Lower leg skin (tissue), 3 donors: ENCODE measurements at regions not wholly inside any gene's neighbourhood (a gene's known extent, or its start where the extent isn't known, plus 50 kb on each side); places are given as distances from the start of the nearest gene placed in this dataset.

Experiments used
- CTCF ChIP-seq, 3 donors: fragments of 450-650 bp; IDR thresholded peaks; one replicate each; pipeline ENCODE4 v1.5.1; 2016; ENCODE audit warnings: antibody characterized with exemption in 3 of 3, mild to moderate bottlenecking in 3 of 3, moderate library complexity in 2 of 3
- POLR2A ChIP-seq, 2 donors: fragments of 450-650 bp; IDR thresholded peaks; one replicate each; pipeline ENCODE4 v1.6.1; 2016 to 2017; ENCODE audit warnings: antibody characterized with exemption in 2 of 2, mild to moderate bottlenecking in 1 of 2, moderate library complexity in 1 of 2

- no peak for TF ChIP-seq CTCF (IDR thresholded peaks at IDR 0.05)
- no peak for TF ChIP-seq POLR2A (IDR thresholded peaks at IDR 0.05)
These were observed 139.7 kb downstream of the SEC14L1 start for GRCh38 chr17:77280304-77281121.
